GM12878 (cell line): ENCODE measurements at regions not wholly inside any gene's neighbourhood (a gene's known extent, or its start where the extent isn't known, plus 50 kb on each side); places are given as distances from the start of the nearest gene placed in this dataset.

Source experiments
- ATAC-seq: fragments of 200-7000 bp; cut with Tn5 transposase; 3 replicates; pipeline ENCODE4 v1.9.1; 2020; ENCODE audit warnings: mild to moderate bottlenecking, moderate library complexity
- BruUV-seq: library from RNA; stranded (reverse); fragments of 400-500 nt; replicated peaks from 2 replicates; lab custom pipeline; 2021; lab: Mats Ljungman, UMichigan
- CTCF ChIA-PET: fragments of 300-600 bp; sonication (Branson Sonifier 250); formaldehyde crosslinking; extraction: SDS; loops from one replicate; lab custom pipeline; 2021; ENCODE audit warnings: inconsistent platforms; lab: Yijun Ruan, JAX
- POLR2A ChIA-PET: fragments of 350-600 bp; formaldehyde crosslinking; extraction: SDS; loops from one replicate; lab custom pipeline; 2021; ENCODE audit warnings: inconsistent platforms; lab: Charles Lee
- RAD21 ChIA-PET: fragments of 300-600 bp; sonication (Branson Sonifier 250); formaldehyde crosslinking; loops from one replicate; lab custom pipeline; 2023; ENCODE audit warnings: antibody characterized with exemption; ENCODE audit not compliant: unreplicated experiment; lab: Charles Lee
- SMC1A ChIA-PET: fragments of 300-600 bp; sonication (Branson Sonifier 250); formaldehyde crosslinking; loops from one replicate; lab custom pipeline; 2023; ENCODE audit not compliant: unreplicated experiment, uncharacterized antibody; lab: Charles Lee
- DNase-seq: peaks from one replicate; pipeline ENCODE4 v3.0.0-alpha.2; 2011; ENCODE audit warnings: low read depth, low spot score
- FAIRE-seq: peaks from 3 replicates; lab custom pipeline; 2011; peaks lifted over from hg19 to GRCh38; lab: Jason Lieb, UNC
- H2AFZ ChIP-seq: 2 replicates; pipeline ENCODE4 v1.6.0; 2011; ENCODE audit warnings: low read depth, low read length, control low read depth; ENCODE audit not compliant: control insufficient read depth
- H3K27ac ChIP-seq: 2 replicates; pipeline ENCODE4 v1.5.1; 2011; ENCODE audit warnings: control low read depth; ENCODE audit not compliant: control insufficient read depth, insufficient read depth
- H3K27me3 ChIP-seq, 2 experiments: replicated peaks in 1 of 2; 2 replicates each; pipeline versions ENCODE4 v1.6.0 to v1.6.1; 2011; ENCODE audit warnings: low read length in 1 of 2; ENCODE audit not compliant: control insufficient read depth in 2 of 2, insufficient read depth in 2 of 2
- H3K36me3 ChIP-seq, 2 experiments: 2 replicates each; pipeline ENCODE4 v1.5.1; 2011; ENCODE audit warnings: low read length in 1 of 2; ENCODE audit not compliant: control insufficient read depth in 2 of 2, insufficient read depth in 2 of 2
- H3K4me1 ChIP-seq: 2 replicates; pipeline ENCODE4 v1.6.1; 2011; ENCODE audit warnings: mild to moderate bottlenecking, low read length, moderate library complexity, mixed read lengths; ENCODE audit not compliant: control insufficient read depth, insufficient read depth
- H3K4me2 ChIP-seq: 2 replicates; pipeline ENCODE4 v1.6.0; 2011; ENCODE audit warnings: control low read depth; ENCODE audit not compliant: control insufficient read depth, insufficient read depth
- H3K4me3 ChIP-seq: fragments of 200-600 bp; sonication (generic); 2 replicates; pipeline ENCODE4 v1.5.1; 2016
- H3K79me2 ChIP-seq: 2 replicates; pipeline ENCODE4 v1.6.0; 2011; ENCODE audit warnings: low read length; ENCODE audit not compliant: control insufficient read depth, insufficient read depth
- H3K9ac ChIP-seq: 2 replicates; pipeline ENCODE4 v1.8.0; 2011; ENCODE audit warnings: low read length, control low read depth, mixed read lengths; ENCODE audit not compliant: control insufficient read depth, insufficient read depth
- H3K9me3 ChIP-seq: replicated peaks from 3 replicates; pipeline ENCODE4 v1.5.1; 2011; ENCODE audit warnings: mild to moderate bottlenecking, low read length; ENCODE audit not compliant: control insufficient read depth, insufficient read depth
- H4K20me1 ChIP-seq: 2 replicates; pipeline ENCODE4 v1.6.0; 2011; ENCODE audit not compliant: control insufficient read depth, insufficient read depth
- BCL11A ChIP-seq: IDR thresholded peaks from 2 replicates; pipeline ENCODE4 v1.6.1; 2011; ENCODE audit warnings: low read depth, low read length
- BMI1 ChIP-seq: fragments of 450-650 bp; IDR thresholded peaks from 2 replicates; pipeline ENCODE4 v1.6.1; 2016; ENCODE audit warnings: mild to moderate bottlenecking, moderate library complexity, borderline replicate concordance
- CBFB ChIP-seq: IDR thresholded peaks from 2 replicates; pipeline ENCODE4 v1.6.1; 2016; ENCODE audit warnings: antibody characterized with exemption, low read depth
- CBX3 ChIP-seq: fragments of 200-600 bp; sonication (generic); IDR thresholded peaks from 2 replicates; pipeline ENCODE4 v1.6.1; 2016; ENCODE audit warnings: low read depth, borderline replicate concordance
- CHD2 ChIP-seq: IDR thresholded peaks from 2 replicates; pipeline ENCODE4 v1.6.1; 2011; ENCODE audit warnings: low read depth, low read length, improper control_type of control experiment, borderline replicate concordance
- CREB1 ChIP-seq: IDR thresholded peaks from 2 replicates; pipeline ENCODE4 v1.6.1; 2012; ENCODE audit warnings: low read depth, mild to moderate bottlenecking, inconsistent platforms
- ETV6 ChIP-seq, 2 experiments: fragments of 450-650 bp in 1 of 2; IDR thresholded peaks in 1 of 2; conservative IDR thresholded peaks in 1 of 2; 2 replicates each; pipeline ENCODE4 v1.6.1; 2014; ENCODE audit warnings: antibody characterized with exemption in 1 of 2, borderline replicate concordance in 1 of 2, low read depth in 1 of 2, mild to moderate bottlenecking in 1 of 2, moderate library complexity in 1 of 2
- MEF2B ChIP-seq: fragments of 450-650 bp; IDR thresholded peaks from 2 replicates; pipeline ENCODE4 v1.6.1; 2018; ENCODE audit warnings: mild to moderate bottlenecking, moderate library complexity; ENCODE audit not compliant: partially characterized antibody, poor library complexity, severe bottlenecking
- MTA3 ChIP-seq: IDR thresholded peaks from 2 replicates; pipeline ENCODE4 v1.6.1; 2012; ENCODE audit warnings: low read length, inconsistent platforms, borderline replicate concordance
- POLR2AphosphoS5 ChIP-seq: IDR thresholded peaks from 2 replicates; pipeline ENCODE4 v1.6.1; 2011; ENCODE audit warnings: mild to moderate bottlenecking, low read length, inconsistent platforms
- RAD51 ChIP-seq: fragments of 450-650 bp; IDR thresholded peaks from 2 replicates; pipeline ENCODE4 v1.6.1; 2016; ENCODE audit warnings: moderate library complexity, mild to moderate bottlenecking, inconsistent platforms
- REST ChIP-seq: IDR thresholded peaks from 2 replicates; pipeline ENCODE4 v1.6.1; 2012; ENCODE audit warnings: mild to moderate bottlenecking, low read depth, low read length
- RUNX3 ChIP-seq: IDR thresholded peaks from 2 replicates; pipeline ENCODE4 v1.6.1; 2012; ENCODE audit warnings: low read length, inconsistent platforms
- TBL1XR1 ChIP-seq: IDR thresholded peaks from 2 replicates; pipeline ENCODE4 v1.6.1; 2012; ENCODE audit warnings: low read depth, low read length, improper control_type of control experiment
- YBX1 ChIP-seq: fragments of 450-650 bp; IDR thresholded peaks from 2 replicates; pipeline ENCODE4 v1.6.1; 2016; ENCODE audit warnings: antibody characterized with exemption
- WGBS: methylation state at CpG from one replicate; pipeline ENCODE4 v1.1.6; 2016; ENCODE audit warnings: low lambda C conversion rate; ENCODE audit not compliant: insufficient replicate concordance, insufficient coverage; ENCODE audit errors: missing lambda C conversion rate; 5-methylcytosine and 5-hydroxymethylcytosine counted together
- in situ Hi-C: fragments of 300-500 bp; cut with MboI; formaldehyde crosslinking; loops from 9 replicates; pipeline ENCODE4 v1.14.3; 2018; ENCODE audit warnings: mixed read lengths
- intact Hi-C: fragments of 100-400 bp; cut with micrococcal nuclease; formaldehyde crosslinking; loops from one replicate; pipeline ENCODE4 v1.14.2; 2022; ENCODE audit not compliant: unreplicated experiment
- TF ChIP-seq, protein P1 (sequence below): IDR thresholded peaks from 2 replicates; pipeline ENCODE4 v1.6.1; 2011; ENCODE audit warnings: low read depth, mild to moderate bottlenecking, low read length, moderate library complexity, borderline replicate concordance; ENCODE audit errors: extremely low read depth
- TF ChIP-seq, protein P2 (sequence below): fragments of 450-650 bp; IDR thresholded peaks from 2 replicates; pipeline ENCODE4 v1.6.1; 2017; ENCODE audit warnings: borderline replicate concordance

- WGBS = 41% methylated on average over 6 of the region's 6 CpGs
- Histone ChIP-seq H3K9me3 (no peaks in the 10 kb centered on the region), H3K9ac (no peak overlapping the region), H3K27me3 (no peaks in the 10 kb centered on the region), H3K27ac (no peak overlapping the region), H3K36me3 (no peaks in the 10 kb centered on the region), H2AFZ (no peak overlapping the region), H3K4me1 (no peaks in the 10 kb centered on the region), H3K4me3 (no peak overlapping the region), H4K20me1 (no peaks in the 10 kb centered on the region), H3K79me2 (no peaks in the 10 kb centered on the region), H3K4me2 (no peak overlapping the region)
- ChIA-PET SMC1A (interaction anchor here (0.7 to 2.0 kb wide), 6 partner anchors 13 to 135 kb away, joined by 3 to 5 read pairs (median 3); no protein-coding TSS in a partner anchor), RAD21 (interaction anchor here (0.7 kb wide), 1 partner anchor 10 kb away, joined by 3 read pairs; no protein-coding TSS in a partner anchor), POLR2A (no interaction called here), CTCF (interaction anchor here (1.4 kb wide), 1 partner anchor 20 kb away, joined by 3 read pairs; no protein-coding TSS in a partner anchor)
- DNase-seq (no peak), FAIRE-seq (no peak), ATAC-seq (no peak)
- BruUV-seq = no TSS peak
- TF ChIP-seq ETV6 (conservative IDR thresholded peaks at IDR 0.05 in 1 of 2, IDR thresholded peaks at IDR 0.05 in 1 of 2; ENCODE audit: borderline replicate concordance in 1 of 2, low read depth in 1 of 2) (no peak), CBFB (no peak), CREB1 (no peak), CHD2 (no peak), RAD51 (no peak), CBX3 (no peak), BCL11A (no peak), MEF2B (no peak), RUNX3 (no peak), POLR2AphosphoS5 (no peak), TBL1XR1 (no peak), MTA3 (no peak), YBX1 (no peak), BMI1 (no peak), REST (no peak)
- TF ChIP-seq, protein P1, sequence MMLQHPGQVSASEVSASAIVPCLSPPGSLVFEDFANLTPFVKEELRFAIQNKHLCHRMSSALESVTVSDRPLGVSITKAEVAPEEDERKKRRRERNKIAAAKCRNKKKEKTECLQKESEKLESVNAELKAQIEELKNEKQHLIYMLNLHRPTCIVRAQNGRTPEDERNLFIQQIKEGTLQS = no peak
- TF ChIP-seq, protein P2, sequence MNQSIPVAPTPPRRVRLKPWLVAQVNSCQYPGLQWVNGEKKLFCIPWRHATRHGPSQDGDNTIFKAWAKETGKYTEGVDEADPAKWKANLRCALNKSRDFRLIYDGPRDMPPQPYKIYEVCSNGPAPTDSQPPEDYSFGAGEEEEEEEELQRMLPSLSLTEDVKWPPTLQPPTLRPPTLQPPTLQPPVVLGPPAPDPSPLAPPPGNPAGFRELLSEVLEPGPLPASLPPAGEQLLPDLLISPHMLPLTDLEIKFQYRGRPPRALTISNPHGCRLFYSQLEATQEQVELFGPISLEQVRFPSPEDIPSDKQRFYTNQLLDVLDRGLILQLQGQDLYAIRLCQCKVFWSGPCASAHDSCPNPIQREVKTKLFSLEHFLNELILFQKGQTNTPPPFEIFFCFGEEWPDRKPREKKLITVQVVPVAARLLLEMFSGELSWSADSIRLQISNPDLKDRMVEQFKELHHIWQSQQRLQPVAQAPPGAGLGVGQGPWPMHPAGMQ = no peak
- intact Hi-C loops (no loop called here), in situ Hi-C loops (no loop called here)
These were observed 231.5 kb upstream of the NRP1 start for GRCh38 chr10:33566001-33566400.
